NCI-H460 (cell line): ENCODE measurements at regions not wholly inside any gene's neighbourhood (a gene's known extent, or its start where the extent isn't known, plus 50 kb on each side); places are given as distances from the start of the nearest gene placed in this dataset.
"Not testable (repeated sequence)": the region's sequence is repeated elsewhere in the genome, so short reads cannot be mapped to it uniquely, and the experiment has no call there.

Source experiments
- DNase-seq: peaks from one replicate; pipeline ENCODE4 v3.0.0-alpha.2; 2016; ENCODE audit warnings: low read depth; ENCODE audit errors: extremely low read depth

- no peak for DNase-seq
These were observed 172.4 kb upstream of the NTF3 start for GRCh38 chr12:5259523-5259922.

- no peak for DNase-seq
These were observed 171.8 kb upstream of the NTF3 start for GRCh38 chr12:5260086-5260485.

GRCh38 chr12:5260591-5261086, 171.3 kb upstream of the NTF3 start:
- no peak for DNase-seq

GRCh38 chr12:5262450-5262849, 169.5 kb upstream of the NTF3 start:
- no peak for DNase-seq

GRCh38 chr12:5262885-5263284, 169.0 kb upstream of the NTF3 start:
- no peak for DNase-seq

GRCh38 chr12:5264006-5264405, 167.9 kb upstream of the NTF3 start:
- DNase-seq: no peak

- no peak for DNase-seq
These were observed 164.1 kb upstream of the NTF3 start for GRCh38 chr12:5267603-5268423.

GRCh38 chr12:5268424-5269210, 163.3 kb upstream of the NTF3 start:
- no peak for DNase-seq

GRCh38 chr12:5269846-5270245, 162.1 kb upstream of the NTF3 start:
- no peak for DNase-seq

GRCh38 chr12:5272018-5272785, 159.7 kb upstream of the NTF3 start:
- no peak for DNase-seq

- DNase-seq: no peak
These were observed 158.2 kb upstream of the NTF3 start for GRCh38 chr12:5273709-5274108.

GRCh38 chr12:5276327-5276880, 155.5 kb upstream of the NTF3 start:
- no peak for DNase-seq

GRCh38 chr12:5280086-5280485, 151.8 kb upstream of the NTF3 start:
- DNase-seq: no peak

GRCh38 chr12:5290368-5290767, 141.5 kb upstream of the NTF3 start:
- DNase-seq: not testable (repeated sequence)

- DNase-seq: no peak
These were observed 139.3 kb upstream of the NTF3 start for GRCh38 chr12:5292651-5293050.

- DNase-seq: no peak
These were observed 138.1 kb upstream of the NTF3 start for GRCh38 chr12:5293773-5294172.

GRCh38 chr12:5294274-5295070, 137.4 kb upstream of the NTF3 start:
- no peak for DNase-seq

GRCh38 chr12:5295151-5295550, 136.8 kb upstream of the NTF3 start:
- no peak for DNase-seq

- no peak for DNase-seq
These were observed 135.9 kb upstream of the NTF3 start for GRCh38 chr12:5295996-5296395.

- DNase-seq: no peak
These were observed 130.4 kb upstream of the NTF3 start for GRCh38 chr12:5301539-5301938.
